ENCODE measurements at regions not wholly inside any gene's neighbourhood (a gene's known extent, or its start where the extent isn't known, plus 50 kb on each side); places are given as distances from the start of the nearest gene placed in this dataset.

DNA sequence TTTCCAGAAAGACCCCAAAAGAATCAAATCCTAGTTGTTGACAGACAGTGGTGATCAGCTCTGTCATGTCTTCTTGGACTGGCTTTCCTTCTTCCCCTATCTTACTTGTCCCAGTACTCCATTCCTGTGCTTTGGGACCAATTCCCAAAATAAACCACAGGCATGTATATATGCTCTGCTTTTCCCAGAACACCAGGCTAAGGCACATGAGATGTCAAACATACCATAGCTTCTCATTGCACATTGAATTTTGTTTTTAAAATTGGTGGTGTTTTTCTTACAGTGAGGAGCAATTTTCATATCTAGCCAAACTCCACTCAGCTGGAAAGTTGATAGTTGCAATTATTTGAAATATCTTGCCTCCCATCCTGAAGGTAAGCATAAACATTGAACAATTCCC lies 88.9 kb upstream of the RGPD4 start:
- Histone ChIP-seq H3K4me3 (ENCODE audit: low read depth, low read length) (no peak overlapping the region), H3K27me3 (ENCODE audit: control insufficient read depth, insufficient read depth, low read length) (no peaks in the 10 kb centered on the region), H3K36me3 (ENCODE audit: control insufficient read depth, insufficient read depth, low read length) (no peaks in the 10 kb centered on the region)
- no peak for DNase-seq (ENCODE audit: low read depth)
- ChIA-PET POLR2A (no interaction called here), CTCF (no interaction called here)
- TF ChIP-seq, protein P1, sequence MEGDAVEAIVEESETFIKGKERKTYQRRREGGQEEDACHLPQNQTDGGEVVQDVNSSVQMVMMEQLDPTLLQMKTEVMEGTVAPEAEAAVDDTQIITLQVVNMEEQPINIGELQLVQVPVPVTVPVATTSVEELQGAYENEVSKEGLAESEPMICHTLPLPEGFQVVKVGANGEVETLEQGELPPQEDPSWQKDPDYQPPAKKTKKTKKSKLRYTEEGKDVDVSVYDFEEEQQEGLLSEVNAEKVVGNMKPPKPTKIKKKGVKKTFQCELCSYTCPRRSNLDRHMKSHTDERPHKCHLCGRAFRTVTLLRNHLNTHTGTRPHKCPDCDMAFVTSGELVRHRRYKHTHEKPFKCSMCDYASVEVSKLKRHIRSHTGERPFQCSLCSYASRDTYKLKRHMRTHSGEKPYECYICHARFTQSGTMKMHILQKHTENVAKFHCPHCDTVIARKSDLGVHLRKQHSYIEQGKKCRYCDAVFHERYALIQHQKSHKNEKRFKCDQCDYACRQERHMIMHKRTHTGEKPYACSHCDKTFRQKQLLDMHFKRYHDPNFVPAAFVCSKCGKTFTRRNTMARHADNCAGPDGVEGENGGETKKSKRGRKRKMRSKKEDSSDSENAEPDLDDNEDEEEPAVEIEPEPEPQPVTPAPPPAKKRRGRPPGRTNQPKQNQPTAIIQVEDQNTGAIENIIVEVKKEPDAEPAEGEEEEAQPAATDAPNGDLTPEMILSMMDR (IDR thresholded peaks at IDR 0.05; ENCODE audit: insufficient read depth, low read depth, low read length) = no peak

DNA sequence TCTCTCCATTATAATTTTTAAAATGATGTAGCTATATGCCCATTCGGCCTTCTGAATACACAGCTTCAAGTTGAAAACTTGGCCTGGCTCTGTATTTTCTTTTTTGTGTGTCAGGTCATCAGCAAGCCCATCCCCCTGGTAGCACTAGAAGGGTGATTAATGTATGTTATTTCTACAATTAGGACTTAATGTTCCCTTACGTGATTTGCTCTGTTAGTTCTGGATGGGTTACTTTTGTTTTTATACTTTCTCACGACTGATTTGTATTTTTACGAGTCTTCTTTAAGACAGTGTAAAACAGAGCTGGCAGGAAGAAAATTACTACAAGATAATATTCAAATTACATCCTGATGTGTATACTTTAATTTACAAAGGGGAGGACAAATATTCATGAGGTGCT lies 88.4 kb upstream of the RGPD4 start:
- TF ChIP-seq, protein P1 (IDR thresholded peaks at IDR 0.05; ENCODE audit: insufficient read depth, low read depth, low read length) = no peak
- DNase-seq (ENCODE audit: low read depth) = no peak

GRCh38 chr2:107740300-107740699 lies 86.4 kb upstream of the RGPD4 start:
- CTCF ChIA-PET = interaction anchor here (0.5 kb wide), 1 partner anchor 507 kb away, joined by 3 read pairs; no protein-coding TSS in a partner anchor
- POLR2A ChIA-PET = no interaction called here
- no peak for DNase-seq (ENCODE audit: low read depth)
- Histone ChIP-seq H3K27me3 (ENCODE audit: control insufficient read depth, insufficient read depth, low read length) (no peaks in the 10 kb centered on the region), H3K36me3 (ENCODE audit: control insufficient read depth, insufficient read depth, low read length) (no peaks in the 10 kb centered on the region), H3K4me3 (ENCODE audit: low read depth, low read length) (no peak overlapping the region)
- TF ChIP-seq, protein P1 (IDR thresholded peaks at IDR 0.05; ENCODE audit: insufficient read depth, low read depth, low read length) = no peak

More for the DNA sequence above, 88.4 kb upstream of the RGPD4 start:
- no peak overlapping the region for H3K4me3 ChIP-seq (ENCODE audit: low read depth, low read length)
- POLR2A ChIA-PET = no interaction called here
- no peaks in the 10 kb centered on the region for H3K27me3 ChIP-seq (ENCODE audit: control insufficient read depth, insufficient read depth, low read length)
- CTCF ChIA-PET = no interaction called here
- no peaks in the 10 kb centered on the region for H3K36me3 ChIP-seq (ENCODE audit: control insufficient read depth, insufficient read depth, low read length)

GRCh38 chr2:107742460-107743027 lies 84.1 kb upstream of the RGPD4 start:
- POLR2A ChIA-PET = no interaction called here
- CTCF ChIA-PET = no interaction called here
- TF ChIP-seq, protein P1 (IDR thresholded peaks at IDR 0.05; ENCODE audit: insufficient read depth, low read depth, low read length) = no peak
- H3K27me3 ChIP-seq (ENCODE audit: control insufficient read depth, insufficient read depth, low read length) = no peaks in the 10 kb centered on the region
- DNase-seq (ENCODE audit: low read depth) = no peak
- H3K36me3 ChIP-seq (ENCODE audit: control insufficient read depth, insufficient read depth, low read length) = no peaks in the 10 kb centered on the region
- H3K4me3 ChIP-seq (ENCODE audit: low read depth, low read length) = no peak overlapping the region

DNA sequence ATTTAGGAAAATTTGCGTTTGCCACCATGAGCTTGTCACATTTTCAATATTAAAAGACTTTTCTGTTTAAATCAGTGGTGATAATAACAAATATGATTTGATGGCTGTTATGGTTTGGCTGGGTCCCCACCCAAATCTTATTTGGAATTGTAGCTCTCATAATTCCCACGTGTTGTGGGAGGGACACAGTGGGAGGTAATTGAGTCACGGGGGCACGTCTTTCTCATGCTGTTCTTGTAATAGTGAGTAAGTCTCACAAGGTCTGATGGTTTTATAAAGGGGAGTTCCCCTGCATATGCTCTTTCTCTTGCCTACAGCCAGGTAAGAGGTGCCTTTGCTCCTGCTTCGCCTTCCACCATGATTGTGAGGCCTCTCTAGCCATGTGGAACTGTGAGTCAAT lies 83.4 kb upstream of the RGPD4 start:
- no peak overlapping the region for H3K4me3 ChIP-seq (ENCODE audit: low read depth, low read length)
- TF ChIP-seq, protein P1 (IDR thresholded peaks at IDR 0.05; ENCODE audit: insufficient read depth, low read depth, low read length) = no peak
- no peaks in the 10 kb centered on the region for H3K36me3 ChIP-seq (ENCODE audit: control insufficient read depth, insufficient read depth, low read length)
- ChIA-PET CTCF (no interaction called here), POLR2A (no interaction called here)
- DNase-seq (ENCODE audit: low read depth) = no peak
- H3K27me3 ChIP-seq (ENCODE audit: control insufficient read depth, insufficient read depth, low read length) = no peaks in the 10 kb centered on the region
